ENCODE measurements at regions not wholly inside any gene's neighbourhood (a gene's known extent, or its start where the extent isn't known, plus 50 kb on each side); places are given as distances from the start of the nearest gene placed in this dataset.

DNA sequence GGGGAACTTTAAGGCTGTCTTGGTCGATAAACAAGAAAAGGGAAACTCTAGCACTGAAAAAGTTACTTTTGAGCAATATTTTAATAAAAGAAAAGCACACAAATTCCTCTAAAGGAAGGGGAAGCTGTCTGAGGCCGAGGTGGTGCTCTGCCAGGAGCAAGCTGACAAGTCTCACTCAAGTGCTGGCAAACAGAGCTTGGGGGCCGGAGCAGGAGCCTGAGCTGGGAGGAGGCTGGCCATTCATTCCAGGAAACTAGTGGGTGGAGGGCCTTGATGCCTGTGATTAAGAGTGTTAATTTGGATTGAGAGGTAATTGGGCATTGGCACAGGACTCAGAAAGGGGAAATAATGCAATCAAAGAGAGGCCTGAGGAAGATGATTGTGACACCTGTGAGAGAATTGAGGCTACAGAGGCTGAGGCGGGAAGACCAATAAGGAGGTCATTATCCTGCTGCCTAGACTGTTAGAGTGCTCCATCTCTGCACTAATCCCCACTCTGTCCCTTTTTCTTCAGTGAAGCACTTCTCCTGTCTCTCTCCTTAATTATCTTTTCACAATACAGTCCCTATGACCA is 154.9 kb upstream of the COL1A2 start:
- intact Hi-C loops (cut with DNase I; ENCODE audit: low total_unique reads): no loop called here
- TF ChIP-seq, protein P1, sequence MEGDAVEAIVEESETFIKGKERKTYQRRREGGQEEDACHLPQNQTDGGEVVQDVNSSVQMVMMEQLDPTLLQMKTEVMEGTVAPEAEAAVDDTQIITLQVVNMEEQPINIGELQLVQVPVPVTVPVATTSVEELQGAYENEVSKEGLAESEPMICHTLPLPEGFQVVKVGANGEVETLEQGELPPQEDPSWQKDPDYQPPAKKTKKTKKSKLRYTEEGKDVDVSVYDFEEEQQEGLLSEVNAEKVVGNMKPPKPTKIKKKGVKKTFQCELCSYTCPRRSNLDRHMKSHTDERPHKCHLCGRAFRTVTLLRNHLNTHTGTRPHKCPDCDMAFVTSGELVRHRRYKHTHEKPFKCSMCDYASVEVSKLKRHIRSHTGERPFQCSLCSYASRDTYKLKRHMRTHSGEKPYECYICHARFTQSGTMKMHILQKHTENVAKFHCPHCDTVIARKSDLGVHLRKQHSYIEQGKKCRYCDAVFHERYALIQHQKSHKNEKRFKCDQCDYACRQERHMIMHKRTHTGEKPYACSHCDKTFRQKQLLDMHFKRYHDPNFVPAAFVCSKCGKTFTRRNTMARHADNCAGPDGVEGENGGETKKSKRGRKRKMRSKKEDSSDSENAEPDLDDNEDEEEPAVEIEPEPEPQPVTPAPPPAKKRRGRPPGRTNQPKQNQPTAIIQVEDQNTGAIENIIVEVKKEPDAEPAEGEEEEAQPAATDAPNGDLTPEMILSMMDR (IDR thresholded peaks at IDR 0.05): no peak
- Histone ChIP-seq H3K4me1 (no peaks in the 10 kb centered on the region), H3K27ac (no peak overlapping the region), H3K27me3 (no peaks in the 10 kb centered on the region), H3K9me3 (no peaks in the 10 kb centered on the region), H3K4me3 (no peak overlapping the region), H3K36me3 (no peaks in the 10 kb centered on the region)
- WGBS, 5 donors: 45 to 55% (median 51%) methylated on average over 4 of the region's 4 CpGs
- DNase-seq: no peak

DNA sequence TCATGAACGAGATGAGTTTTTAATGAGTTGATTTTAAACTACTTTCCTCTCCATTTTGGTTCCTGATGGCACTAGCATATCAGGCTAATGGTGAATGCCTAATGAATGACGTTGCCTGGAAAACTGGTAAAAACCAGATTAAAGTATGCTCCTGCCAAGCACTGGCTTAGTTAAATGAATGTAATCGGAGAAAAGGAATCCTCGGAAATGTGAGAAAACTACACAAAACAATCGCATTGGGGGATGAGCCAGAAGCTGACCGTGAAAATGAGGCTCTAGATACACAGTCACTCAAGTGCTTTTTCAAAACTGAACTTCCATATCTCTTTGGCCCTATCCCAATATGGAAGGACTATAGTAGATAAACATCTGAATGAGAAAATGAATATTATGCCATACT is 153.8 kb upstream of the COL1A2 start:
- WGBS, 5 donors: 61 to 77% (median 68%) methylated on average over 6 of the region's 6 CpGs
- Histone ChIP-seq H3K27me3 (no peaks in the 10 kb centered on the region), H3K4me1 (no peaks in the 10 kb centered on the region), H3K4me3 (no peak overlapping the region), H3K36me3 (no peaks in the 10 kb centered on the region), H3K27ac (no peak overlapping the region), H3K9me3 (no peaks in the 10 kb centered on the region)
- TF ChIP-seq POLR2AphosphoS5 (IDR thresholded peaks at IDR 0.05): no peak
- TF ChIP-seq POLR2A (IDR thresholded peaks at IDR 0.05): no peak
- TF ChIP-seq EP300 (IDR thresholded peaks at IDR 0.05): no peak
- TF ChIP-seq, protein P1 (IDR thresholded peaks at IDR 0.05): no peak
- DNase-seq: no peak
- intact Hi-C loops (cut with DNase I; ENCODE audit: low total_unique reads): no loop called here

DNA sequence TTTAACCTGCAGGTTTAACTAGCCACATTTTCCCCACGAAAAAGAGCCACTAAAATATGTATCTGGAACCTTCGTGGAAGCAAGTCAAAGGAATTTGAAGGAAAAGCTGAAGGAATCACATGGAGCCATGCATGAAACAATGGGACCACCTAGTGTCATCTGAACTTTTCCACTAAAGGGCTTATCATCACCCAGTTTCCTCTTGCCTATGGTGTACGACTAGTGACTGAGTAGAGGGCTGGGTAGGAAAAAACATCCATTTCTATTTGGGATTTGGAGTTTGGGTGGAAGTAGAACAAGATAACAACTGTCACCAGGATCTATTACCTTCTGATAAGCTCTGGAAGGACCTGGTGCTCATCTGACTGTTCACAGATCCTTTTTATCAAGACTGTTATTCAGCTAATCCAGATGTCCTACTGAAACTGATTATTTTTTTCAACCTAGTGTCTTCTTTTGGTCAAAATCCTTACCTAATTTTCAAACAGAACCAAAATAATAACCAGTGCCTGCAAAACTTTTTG is 153.2 kb upstream of the COL1A2 start:
- intact Hi-C loops (cut with DNase I; ENCODE audit: low total_unique reads): no loop called here
- no peaks in the 10 kb centered on the region for H3K4me1 ChIP-seq
- H3K27me3 ChIP-seq: no peaks in the 10 kb centered on the region
- H3K9me3 ChIP-seq: no peaks in the 10 kb centered on the region
- DNase-seq: no peak
- no peak overlapping the region for H3K4me3 ChIP-seq
- WGBS, 5 donors: 42 to 67% (median 54%) methylated on average over 3 of the region's 3 CpGs
- TF ChIP-seq POLR2AphosphoS5 (IDR thresholded peaks at IDR 0.05) (no peak), EP300 (IDR thresholded peaks at IDR 0.05) (no peak), POLR2A (IDR thresholded peaks at IDR 0.05) (no peak)
- TF ChIP-seq, protein P1 (IDR thresholded peaks at IDR 0.05): no peak
- no peaks in the 10 kb centered on the region for H3K36me3 ChIP-seq
- no peak overlapping the region for H3K27ac ChIP-seq

DNA sequence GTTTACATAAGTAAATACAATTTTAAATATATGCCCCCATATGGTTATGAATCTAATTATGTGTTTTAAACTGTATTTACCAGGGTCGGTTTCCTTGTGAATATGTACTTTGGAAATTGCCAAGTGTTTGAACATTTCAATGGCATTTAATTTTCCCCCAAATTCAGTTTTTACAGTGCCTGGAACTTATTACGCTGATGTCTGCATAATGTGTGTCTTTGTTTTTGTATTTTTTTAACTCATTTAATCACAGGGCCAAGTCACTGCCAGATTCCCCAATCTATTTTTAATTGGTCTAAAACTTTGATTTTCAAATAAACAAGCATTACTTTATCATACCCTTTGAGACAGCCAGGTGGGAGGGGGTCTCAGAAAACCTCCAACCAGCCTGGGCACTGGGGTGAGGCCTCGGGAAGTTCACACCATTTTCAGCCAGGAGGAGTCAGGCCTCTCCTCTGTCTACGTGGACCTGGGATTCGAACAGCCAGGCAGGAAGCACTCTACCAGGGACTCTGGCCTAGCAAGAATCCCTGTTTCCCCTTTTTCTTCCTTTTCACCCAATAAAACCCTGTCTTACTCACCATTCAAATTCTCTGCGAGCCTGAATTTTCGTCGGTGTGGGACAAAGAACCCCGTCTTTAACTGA is 151.5 kb upstream of the COL1A2 start:
- DNase-seq: no peak
- intact Hi-C loops (cut with DNase I; ENCODE audit: low total_unique reads): no loop called here
- no peak for TF ChIP-seq EP300 (IDR thresholded peaks at IDR 0.05)
- TF ChIP-seq, protein P1 (IDR thresholded peaks at IDR 0.05): no peak
- TF ChIP-seq POLR2A (IDR thresholded peaks at IDR 0.05): no peak
- no peak for TF ChIP-seq POLR2AphosphoS5 (IDR thresholded peaks at IDR 0.05)
- Histone ChIP-seq H3K36me3 (no peaks in the 10 kb centered on the region), H3K4me1 (no peaks in the 10 kb centered on the region), H3K27ac (no peak overlapping the region), H3K27me3 (no peaks in the 10 kb centered on the region), H3K4me3 (no peak overlapping the region), H3K9me3 (no peaks in the 10 kb centered on the region)
- 79 to 91% (median 84%) methylated on average over 9 of the region's 9 CpGs for WGBS, 5 donors
